GM21515 (cell line): ENCODE measurements at regions not wholly inside any gene's neighbourhood (a gene's known extent, or its start where the extent isn't known, plus 50 kb on each side); places are given as distances from the start of the nearest gene placed in this dataset.

Experiments used
- ATAC-seq: cut with Tn5 transposase; IDR thresholded peaks from one replicate; pipeline ENCODE4 v1.9.1; 2021; ENCODE audit not compliant: unreplicated experiment

DNA sequence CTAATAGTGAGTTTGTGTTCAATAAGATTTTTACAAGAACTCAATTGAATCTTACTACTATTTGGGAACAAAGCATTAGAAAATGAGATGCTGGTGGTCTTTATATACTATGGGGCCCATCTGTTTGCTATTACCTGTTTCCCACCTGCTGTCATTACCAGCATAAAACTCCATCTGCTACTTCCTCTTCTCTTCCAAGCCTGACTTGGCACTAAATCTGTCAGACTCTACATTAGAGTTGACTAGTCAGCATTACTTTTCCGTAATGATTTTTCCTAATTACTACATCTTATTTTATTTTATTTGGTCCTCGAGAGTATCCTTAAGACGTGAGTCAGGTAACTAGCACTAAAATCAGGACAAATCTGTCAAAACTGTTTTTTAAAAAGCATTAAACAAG is 68.1 kb upstream of the KRR1 start:
- no peak for ATAC-seq

DNA sequence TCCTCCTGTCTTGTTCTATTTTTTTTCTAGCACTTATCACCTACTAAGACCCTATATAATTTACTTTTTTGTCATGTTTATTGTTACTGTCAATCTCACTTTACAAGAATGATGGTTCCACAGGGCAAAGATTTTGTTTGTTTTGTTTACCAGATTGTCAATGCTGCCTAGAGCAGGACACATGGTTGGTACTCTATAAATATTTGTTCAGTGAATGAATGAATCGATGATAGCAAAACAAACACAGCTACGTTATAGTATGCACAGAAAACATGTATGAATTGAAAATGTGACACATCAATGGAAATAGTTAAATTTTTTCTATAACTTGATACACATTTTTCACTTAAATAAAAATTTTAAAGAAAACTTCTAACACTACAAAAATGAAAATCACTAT is 67.1 kb upstream of the KRR1 start:
- ATAC-seq: no peak

DNA sequence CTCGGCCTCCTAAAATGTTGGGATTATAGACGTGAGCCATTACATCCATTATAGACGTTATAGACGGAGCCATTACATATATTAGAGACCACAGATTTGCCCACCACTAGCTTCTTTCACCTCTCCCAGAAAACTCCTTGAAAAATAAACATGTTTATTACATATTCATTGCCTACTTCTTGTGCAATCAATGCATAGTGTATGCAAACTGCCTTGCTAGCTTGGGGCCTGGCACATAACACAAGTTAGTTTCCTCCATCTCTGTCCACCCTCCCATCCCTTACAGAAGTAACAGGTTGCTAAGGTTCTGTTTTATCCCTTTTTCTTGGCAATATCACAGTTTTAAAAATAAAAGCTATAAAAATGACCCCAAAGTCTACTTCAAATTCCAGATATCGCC is 66.4 kb upstream of the KRR1 start:
- no peak for ATAC-seq

GRCh38 chr12:75571656-75572205 is 60.3 kb upstream of the KRR1 start:
- ATAC-seq: no peak

DNA sequence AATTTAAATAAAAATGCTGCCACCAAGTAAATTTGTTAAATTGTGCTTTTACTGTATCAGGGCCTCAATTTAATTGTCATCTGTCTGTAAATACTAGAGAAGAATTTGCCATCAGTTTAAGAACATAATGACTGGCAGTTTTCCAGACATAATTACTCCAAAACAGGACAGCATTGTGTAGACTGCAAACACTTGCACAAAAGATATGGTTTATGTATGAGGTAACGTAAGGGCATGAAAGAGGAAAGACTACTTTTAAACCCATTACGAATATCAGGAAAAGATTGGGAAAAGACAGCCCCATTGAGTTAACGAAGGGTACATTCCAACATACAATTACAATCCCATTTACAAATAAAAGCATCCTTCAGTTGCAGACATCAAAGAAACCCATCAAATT is 59.8 kb upstream of the KRR1 start:
- no peak for ATAC-seq

- no peak for ATAC-seq
Measured at GRCh38 chr12:75568801-75569200, 57.4 kb upstream of the KRR1 start.

- no peak for ATAC-seq
Measured at GRCh38 chr12:75568393-75568792, 57.0 kb upstream of the KRR1 start.

DNA sequence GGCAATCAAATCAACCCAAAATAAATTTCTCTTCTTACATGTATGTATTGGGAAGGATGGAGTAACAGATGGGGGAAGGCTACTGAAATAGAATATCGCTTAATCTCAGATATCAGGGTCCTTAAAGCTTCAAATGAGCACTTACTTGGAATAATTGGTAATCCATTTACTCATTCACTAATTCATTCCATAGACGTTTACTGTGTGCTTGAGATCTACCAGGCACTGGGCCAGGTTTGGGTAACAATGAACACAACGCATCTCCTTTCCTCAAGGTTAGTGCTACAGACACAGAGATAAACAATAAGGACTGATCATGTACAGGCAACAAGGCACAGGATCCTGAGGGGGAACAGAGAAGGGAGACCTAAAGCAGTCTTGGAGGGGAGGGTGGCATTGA is 54.4 kb upstream of the KRR1 start:
- no peak for ATAC-seq

DNA sequence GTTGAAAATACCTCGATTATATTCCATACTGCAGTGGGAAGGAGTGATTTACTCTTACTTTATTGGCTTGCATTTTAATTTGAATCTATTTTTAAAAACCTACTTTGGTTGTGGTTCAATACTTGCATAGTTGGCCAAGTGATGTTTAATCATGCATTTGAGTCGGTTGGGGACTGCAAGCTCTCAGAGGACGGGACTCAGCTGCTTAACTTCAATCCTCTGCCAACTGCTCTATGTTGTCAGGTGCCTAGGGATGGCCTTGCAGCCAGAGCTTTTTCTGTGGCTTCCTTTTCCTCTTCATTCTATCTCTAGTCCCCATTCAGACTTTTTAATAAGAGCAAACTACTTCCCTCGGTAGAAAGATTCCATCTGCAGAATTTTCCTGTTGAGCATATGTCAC is 53.4 kb upstream of the KRR1 start:
- no peak for ATAC-seq

GRCh38 chr12:75564398-75564797 is 53.0 kb upstream of the KRR1 start:
- no peak for ATAC-seq

DNA sequence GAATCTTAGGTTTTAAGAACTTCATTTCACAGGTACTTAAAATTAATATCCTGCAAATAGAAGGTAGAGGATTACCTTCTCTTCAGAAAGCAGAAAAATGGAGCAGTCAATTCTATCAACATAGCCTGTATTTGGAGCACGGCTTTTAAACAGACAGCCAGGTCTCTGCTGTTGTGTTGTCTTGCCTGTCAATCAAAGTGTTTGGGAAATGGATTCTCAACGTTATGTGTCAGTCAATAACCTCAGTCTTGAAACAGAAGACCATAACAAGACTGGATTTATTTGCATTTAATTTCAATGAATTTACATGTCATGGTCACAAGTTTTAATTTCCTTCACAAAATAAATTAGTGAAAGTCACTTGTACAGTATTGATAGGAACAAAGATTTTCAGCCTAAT is 51.9 kb upstream of the KRR1 start:
- ATAC-seq: no peak

DNA sequence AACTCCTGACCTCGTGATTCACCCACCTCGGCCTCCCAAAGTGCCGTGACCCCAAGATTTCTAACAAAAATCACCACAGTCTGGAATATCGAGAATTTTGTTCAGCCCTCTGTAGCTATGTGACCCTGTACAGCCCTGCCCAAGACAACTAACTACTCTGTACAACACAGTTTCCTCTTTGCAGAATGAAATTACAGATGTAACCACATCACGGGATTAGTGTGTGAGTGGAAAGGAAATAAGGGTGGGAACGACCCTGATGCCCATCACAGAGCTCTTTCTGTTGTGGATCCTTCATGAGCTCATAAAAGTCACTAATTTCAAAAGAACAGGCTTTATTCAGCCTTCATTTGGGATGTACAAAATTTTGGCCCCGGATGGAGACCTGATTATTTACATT is 50.5 kb upstream of the KRR1 start:
- no peak for ATAC-seq
